HL-60 (cell line): ENCODE measurements at regions not wholly inside any gene's neighbourhood (a gene's known extent, or its start where the extent isn't known, plus 50 kb on each side); places are given as distances from the start of the nearest gene placed in this dataset.

Source experiments
- DNase-seq, 2 experiments: peaks; one replicate each; pipeline ENCODE4 v3.0.0-alpha.2; 2010 to 2020; ENCODE audit warnings: low read depth in 1 of 2, low spot score in 1 of 2
- H3K27ac ChIP-seq: fragments of 250-450 bp; sonication (Bioruptor Pico); replicated peaks from 2 replicates; pipeline ENCODE4 v1.5.1; 2020; ENCODE audit warnings: mild to moderate bottlenecking, moderate library complexity
- H3K27me3 ChIP-seq: fragments of 250-450 bp; sonication (Bioruptor Pico); 2 replicates; pipeline ENCODE4 v1.5.1; 2021; ENCODE audit warnings: mild to moderate bottlenecking, moderate library complexity; ENCODE audit not compliant: insufficient read depth, poor library complexity, severe bottlenecking
- H3K4me3 ChIP-seq: replicated peaks from 2 replicates; pipeline ENCODE4 v1.5.1; 2011; ENCODE audit warnings: mild to moderate bottlenecking, control low read depth, low read length; ENCODE audit not compliant: insufficient read depth
- CTCF ChIP-seq: IDR thresholded peaks from one replicate; pipeline ENCODE4 v1.5.1; 2011; ENCODE audit warnings: low read length, control low read depth, inconsistent platforms; ENCODE audit not compliant: insufficient read depth
- GABPA ChIP-seq: IDR thresholded peaks from 2 replicates; pipeline ENCODE4 v1.6.1; 2012; ENCODE audit warnings: low read depth
- POLR2AphosphoS5 ChIP-seq: IDR thresholded peaks from 2 replicates; pipeline ENCODE4 v1.6.1; 2012; ENCODE audit warnings: low read depth
- REST ChIP-seq: IDR thresholded peaks from 2 replicates; pipeline ENCODE4 v1.6.1; 2012; ENCODE audit warnings: low read depth; ENCODE audit not compliant: insufficient replicate concordance
- SPI1 ChIP-seq: IDR thresholded peaks from 2 replicates; pipeline ENCODE4 v1.6.1; 2012; ENCODE audit warnings: low read depth, mild to moderate bottlenecking, borderline replicate concordance

- H3K27me3 ChIP-seq: no peaks in the 10 kb centered on the region
- TF ChIP-seq CTCF (no peak), REST (no peak), GABPA (no peak), SPI1 (peak; percentile 45; the same call in 1 of the 2 replicates)
- H3K4me3 ChIP-seq: no peak overlapping the region
- DNase-seq: peak in 1 of 2 experiments; percentile 13
- H3K27ac ChIP-seq: no peak overlapping the region
Observed at GRCh38 chr4:108458681-108459080, 161.7 kb upstream of the RPL34 start.

GRCh38 chr4:108454227-108454626 lies 166.1 kb upstream of the RPL34 start:
- no peaks in the 10 kb centered on the region for H3K27me3 ChIP-seq
- no peak overlapping the region for H3K4me3 ChIP-seq
- TF ChIP-seq GABPA (no peak), SPI1 (no peak), CTCF (no peak), POLR2AphosphoS5 (no peak), REST (no peak)
- no peak overlapping the region for H3K27ac ChIP-seq
- no peak for DNase-seq

- no peaks in the 10 kb centered on the region for H3K27me3 ChIP-seq
- H3K27ac ChIP-seq: no peak overlapping the region
- TF ChIP-seq GABPA: no peak
- no peak for TF ChIP-seq REST
- no peak for TF ChIP-seq CTCF
- TF ChIP-seq SPI1: no peak
- TF ChIP-seq POLR2AphosphoS5: no peak
- no peak for DNase-seq
- no peak overlapping the region for H3K4me3 ChIP-seq
Observed at GRCh38 chr4:108453366-108453765, 167.0 kb upstream of the RPL34 start.
